Fibroblast of peridontal ligament (primary cell): ENCODE measurements at regions not wholly inside any gene's neighbourhood (a gene's known extent, or its start where the extent isn't known, plus 50 kb on each side); places are given as distances from the start of the nearest gene placed in this dataset.

Experiments
- DNase-seq: peaks from one replicate; pipeline ENCODE4 v3.0.0-alpha.2; 2010; ENCODE audit errors: extremely low read depth

DNA sequence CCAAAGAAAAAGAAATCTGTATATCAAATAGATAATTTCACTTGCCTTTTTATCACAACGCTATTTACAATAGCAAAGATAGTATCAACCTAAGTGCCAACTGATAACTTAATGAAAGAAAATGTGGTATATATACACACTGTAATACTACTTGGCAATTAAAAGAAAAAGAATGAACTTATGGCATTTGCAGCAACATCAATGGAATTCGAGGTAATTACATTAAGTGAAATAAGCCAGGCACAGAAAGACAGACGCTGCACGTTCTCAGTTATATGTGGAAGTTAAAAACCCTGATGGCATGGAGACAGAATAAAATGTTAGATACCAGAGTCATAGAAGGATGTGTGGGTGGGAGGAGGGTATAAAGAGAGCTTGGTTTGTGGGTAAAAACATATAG, 1260.5 kb upstream of the PCDH9 start:
- DNase-seq, result no peak

- DNase-seq, result no peak
Measured at GRCh38 chr13:68481130-68481529, 1251.0 kb upstream of the PCDH9 start.

DNA sequence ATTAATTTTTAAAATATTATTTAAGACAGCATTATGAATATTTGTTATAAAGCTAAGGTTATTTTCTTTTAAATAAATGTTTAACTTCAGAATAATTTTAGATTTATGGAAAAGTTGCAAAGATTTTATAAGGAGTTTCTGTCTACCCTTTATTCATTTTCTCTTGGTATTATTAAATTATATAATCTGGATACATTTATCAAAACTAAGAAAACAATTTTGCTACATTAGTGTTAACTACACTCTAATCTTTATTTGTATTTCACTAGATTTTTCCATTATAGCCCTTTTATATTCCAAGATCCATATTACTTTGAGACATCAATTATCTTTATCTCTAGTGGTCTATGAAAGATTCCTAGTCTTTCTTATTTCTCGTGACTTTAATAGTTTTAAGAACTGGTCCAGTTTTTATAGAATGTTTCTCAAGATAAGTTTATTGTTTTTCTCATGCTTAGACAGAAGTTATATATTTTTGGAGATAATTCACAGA, 1243.7 kb upstream of the PCDH9 start:
- no peak for DNase-seq

DNA sequence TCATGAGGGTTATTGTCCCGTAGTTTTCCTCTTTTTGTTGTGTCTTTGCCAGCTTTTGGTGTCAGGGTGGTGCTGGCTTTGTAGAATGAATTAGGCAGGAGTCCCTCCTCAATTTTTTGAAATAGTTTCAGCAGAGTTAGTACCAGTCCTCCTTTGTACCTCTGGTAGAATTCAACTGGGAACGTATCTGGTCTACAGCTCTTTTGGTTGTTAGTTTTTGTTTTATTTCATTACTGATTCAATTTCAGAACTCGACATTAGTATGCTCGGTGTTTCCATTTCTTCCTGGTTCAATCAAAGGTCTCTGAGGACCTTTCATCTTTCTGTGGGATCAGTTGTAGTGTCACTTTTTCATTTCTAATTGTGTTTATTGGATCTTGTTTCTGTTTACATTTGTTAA, 1237.0 kb upstream of the PCDH9 start:
- no peak for DNase-seq

GRCh38 chr13:68440874-68441273, 1210.7 kb upstream of the PCDH9 start:
- no peak for DNase-seq

GRCh38 chr13:68439817-68440216, 1209.7 kb upstream of the PCDH9 start:
- DNase-seq, result peak; percentile 8

- DNase-seq, result no peak
Measured at GRCh38 chr13:68428292-68428691, 1198.2 kb upstream of the PCDH9 start.

DNA sequence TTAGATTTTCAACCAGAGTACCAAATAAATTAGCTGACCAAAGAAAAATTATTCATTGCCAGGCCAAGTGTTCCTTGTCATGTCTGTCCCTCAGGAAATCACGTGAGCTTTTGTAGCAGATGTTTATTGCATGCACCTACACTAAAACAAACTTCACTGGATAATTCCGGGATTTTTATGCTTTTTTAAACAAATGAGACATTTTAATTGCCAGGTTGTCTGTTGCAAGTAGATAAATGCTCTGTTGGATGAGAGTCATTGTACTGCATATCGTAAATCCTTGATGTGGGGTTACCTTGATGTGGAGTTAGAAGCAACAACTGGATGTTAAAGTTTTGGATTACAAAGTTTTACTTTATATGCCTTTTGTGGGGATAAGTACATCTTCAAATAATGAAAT, 1187.7 kb upstream of the PCDH9 start:
- DNase-seq, result no peak

DNA sequence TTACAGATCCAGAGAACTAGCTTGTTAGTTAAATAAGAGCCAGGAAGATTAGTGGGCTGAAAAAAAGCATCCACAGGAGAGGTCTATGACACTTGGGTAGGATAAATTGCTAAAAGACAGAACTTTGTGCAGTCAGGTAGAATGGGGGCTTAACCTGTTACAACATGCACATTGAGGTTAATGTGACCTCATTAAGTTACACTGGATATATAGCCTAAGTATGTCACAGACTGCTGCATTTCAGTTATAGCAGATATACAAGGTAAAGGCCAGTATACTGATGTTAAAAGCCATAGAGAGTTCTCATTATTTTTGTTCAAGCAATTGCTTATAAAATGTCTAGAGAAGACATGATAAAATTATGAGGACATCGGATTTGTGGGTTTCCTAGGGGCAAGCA, 1179.9 kb upstream of the PCDH9 start:
- DNase-seq, result no peak

- no peak for DNase-seq
Measured at GRCh38 chr13:68390987-68391386, 1160.9 kb upstream of the PCDH9 start.

DNA sequence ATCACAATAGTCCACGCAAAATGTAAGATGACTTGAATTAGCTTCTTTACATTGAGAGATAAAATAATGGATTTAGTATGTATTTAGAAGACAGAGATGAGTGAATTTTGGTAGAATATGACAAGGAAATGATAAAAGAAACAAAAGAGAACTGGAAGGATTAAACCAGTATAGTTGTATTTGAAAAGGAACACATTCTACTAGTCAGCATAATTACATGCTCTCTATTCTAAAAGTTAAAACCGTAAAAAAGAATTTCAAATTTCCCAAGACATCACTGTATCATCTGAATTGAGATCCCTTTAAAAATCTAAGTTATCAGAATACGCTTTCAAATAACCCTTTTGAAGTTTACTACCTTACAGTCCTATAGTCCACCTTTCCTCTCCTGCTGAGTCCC, 1156.7 kb upstream of the PCDH9 start:
- DNase-seq, result no peak

DNA sequence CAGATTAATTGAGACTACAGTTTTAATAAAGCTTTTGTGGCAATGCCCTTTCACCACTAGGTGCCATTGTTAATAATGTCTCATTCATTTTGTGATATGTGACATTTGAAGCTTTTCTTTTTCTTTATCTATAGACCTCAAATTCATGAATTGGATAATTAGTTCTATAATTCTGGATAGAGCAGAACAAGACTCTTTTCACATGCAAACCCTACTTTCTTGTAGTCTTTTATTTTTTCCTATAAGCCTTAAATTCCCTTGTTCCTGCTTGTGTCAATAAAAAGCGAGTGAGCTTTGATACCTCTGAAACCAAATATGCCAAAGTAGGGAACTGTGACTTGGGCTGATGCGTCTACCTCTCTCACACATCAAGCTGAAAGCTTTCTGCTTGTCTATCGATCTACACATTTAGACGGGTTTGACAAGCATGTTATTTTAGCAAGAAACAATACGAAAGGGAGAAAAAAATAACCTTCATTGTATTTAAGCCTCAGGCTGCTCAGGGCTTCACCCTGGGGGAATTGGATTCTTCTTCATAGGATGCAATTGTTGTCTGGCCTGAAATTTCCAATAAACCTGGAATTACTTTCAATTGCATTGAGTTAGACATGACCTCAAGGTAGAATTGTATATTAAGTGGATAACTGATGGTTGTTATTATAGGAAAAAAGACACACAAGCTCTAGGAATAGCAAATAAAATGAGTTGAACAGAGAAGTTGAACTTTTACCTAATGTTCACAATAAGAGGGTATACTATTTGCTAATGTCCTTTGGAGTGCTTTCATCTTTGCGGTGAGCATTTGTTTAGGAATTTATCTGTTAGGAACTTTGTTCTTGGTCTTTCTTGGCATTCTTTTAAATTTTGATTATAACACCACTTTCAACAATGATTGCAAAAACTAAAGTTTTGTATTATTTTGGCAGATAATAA, 1150.2 kb upstream of the PCDH9 start:
- DNase-seq, result no peak

- DNase-seq, result no peak
Measured at GRCh38 chr13:68378294-68378693, 1148.2 kb upstream of the PCDH9 start.

GRCh38 chr13:68375004-68375403, 1144.9 kb upstream of the PCDH9 start:
- no peak for DNase-seq

- DNase-seq, result no peak
Measured at GRCh38 chr13:68369739-68370138, 1139.6 kb upstream of the PCDH9 start.

- no peak for DNase-seq
Measured at GRCh38 chr13:68368922-68369321, 1138.8 kb upstream of the PCDH9 start.

GRCh38 chr13:68359105-68359504, 1129.0 kb upstream of the PCDH9 start:
- no peak for DNase-seq

DNA sequence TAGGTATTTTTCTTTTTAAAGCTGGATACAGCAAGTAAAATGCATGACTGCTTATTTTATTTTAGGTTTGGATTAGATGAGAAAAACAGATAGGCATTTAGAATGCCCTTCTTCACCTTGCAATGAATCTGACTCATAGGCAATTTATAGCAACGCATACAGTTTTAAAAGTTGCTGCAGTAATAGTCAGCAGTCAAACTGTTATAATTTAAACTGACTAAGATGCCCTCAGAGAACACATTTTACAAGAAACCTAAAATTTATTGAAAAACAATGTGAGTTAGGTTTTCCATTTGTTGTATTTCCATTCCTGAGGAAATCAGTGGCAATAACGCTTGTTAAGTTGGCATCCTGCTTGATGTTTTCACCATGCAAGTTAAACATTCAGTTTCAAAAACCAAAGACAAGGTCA, 1128.2 kb upstream of the PCDH9 start:
- DNase-seq, result no peak

GRCh38 chr13:68350554-68350953, 1120.4 kb upstream of the PCDH9 start:
- DNase-seq, result no peak

GRCh38 chr13:68347220-68347619, 1117.1 kb upstream of the PCDH9 start:
- no peak for DNase-seq

DNA sequence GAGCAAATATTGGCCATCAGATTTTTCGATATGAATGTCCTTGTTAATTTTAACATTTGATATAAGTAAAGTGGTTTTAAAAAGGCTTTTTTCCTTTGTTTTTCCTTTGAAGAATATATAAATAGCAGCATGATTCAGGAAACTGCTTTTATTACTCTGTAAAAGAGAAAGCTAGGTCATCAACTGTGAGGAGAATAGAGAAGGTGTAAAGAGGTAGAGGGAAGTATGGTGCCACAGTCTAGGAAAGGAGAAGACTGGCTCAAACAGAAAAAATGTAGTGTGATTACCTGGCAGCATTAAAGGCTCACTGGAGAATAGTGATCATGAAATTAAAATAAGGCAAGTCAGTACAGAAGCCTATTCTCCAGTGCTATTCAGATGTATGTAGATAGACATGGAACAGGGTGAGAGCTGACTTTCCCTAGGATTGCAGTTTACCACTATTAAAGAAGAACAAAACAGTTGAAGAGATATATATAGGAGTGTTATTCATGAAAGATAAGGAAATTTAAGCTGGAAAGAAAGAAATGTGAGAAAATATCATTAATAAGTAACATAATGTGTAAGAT, 1115.9 kb upstream of the PCDH9 start:
- DNase-seq, result no peak

GRCh38 chr13:68323124-68323523, 1093.0 kb upstream of the PCDH9 start:
- no peak for DNase-seq

DNA sequence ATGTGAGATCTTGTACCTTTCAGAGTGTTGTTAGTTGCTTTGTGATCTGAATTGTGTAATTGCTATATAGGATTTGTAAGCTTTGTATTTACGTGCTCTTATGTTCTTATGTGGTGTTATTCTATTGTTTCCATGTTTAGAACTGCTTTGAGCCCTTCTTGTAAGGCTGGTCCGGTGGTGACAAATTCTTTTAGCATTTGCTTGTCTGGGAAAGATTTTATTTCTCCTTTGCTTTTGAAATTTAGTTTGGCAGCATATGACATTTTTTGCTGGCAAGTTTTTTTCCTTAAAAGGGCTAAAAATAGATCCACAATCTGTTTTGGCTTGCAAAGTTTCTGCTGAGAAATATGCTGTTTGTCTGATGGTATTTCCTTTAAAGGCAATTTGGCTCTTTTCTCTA, 1089.2 kb upstream of the PCDH9 start:
- DNase-seq, result no peak
